HCT116 (cell line): ENCODE measurements at regions not wholly inside any gene's neighbourhood (a gene's known extent, or its start where the extent isn't known, plus 50 kb on each side); places are given as distances from the start of the nearest gene placed in this dataset.

Source experiments
- EZH2 ChIP-seq: fragments of 200-600 bp; sonication (generic); IDR thresholded peaks from 2 replicates; pipeline ENCODE4 v1.6.1; 2017; ENCODE audit warnings: antibody characterized with exemption, mixed run types
- JUND ChIP-seq: IDR thresholded peaks from 2 replicates; pipeline ENCODE4 v1.6.1; 2012
- POLR2A ChIP-seq: IDR thresholded peaks from 2 replicates; pipeline ENCODE4 v1.7.0; 2011; ENCODE audit warnings: borderline replicate concordance; ENCODE audit not compliant: insufficient read depth, insufficient read length; ENCODE audit errors: extremely low read depth
- RAD21 ChIP-seq: IDR thresholded peaks from 2 replicates; pipeline ENCODE4 v1.6.1; 2012; ENCODE audit warnings: low read depth, mild to moderate bottlenecking
- SP1 ChIP-seq: IDR thresholded peaks from 2 replicates; pipeline ENCODE4 v1.6.1; 2012; ENCODE audit warnings: low read depth
- TF ChIP-seq, protein P1 (sequence below), 3 experiments: fragments of 200-600 bp in 1 of 3; sonication (generic) in 1 of 3; IDR thresholded peaks in 2 of 3; conservative IDR thresholded peaks in 1 of 3; 2 replicates each; pipeline ENCODE4 v1.5.1; 2012 to 2017; ENCODE audit warnings: low read depth in 2 of 3, low read length in 2 of 3, antibody characterized with exemption in 1 of 3, borderline replicate concordance in 1 of 3, control low read depth in 1 of 3, mild to moderate bottlenecking in 1 of 3, mixed read lengths in 1 of 3, mixed run types in 1 of 3, moderate library complexity in 1 of 3; ENCODE audit not compliant: insufficient read depth in 1 of 3
- TF ChIP-seq, protein P2 (sequence below): IDR thresholded peaks from 2 replicates; pipeline ENCODE4 v1.6.1; 2012

DNA sequence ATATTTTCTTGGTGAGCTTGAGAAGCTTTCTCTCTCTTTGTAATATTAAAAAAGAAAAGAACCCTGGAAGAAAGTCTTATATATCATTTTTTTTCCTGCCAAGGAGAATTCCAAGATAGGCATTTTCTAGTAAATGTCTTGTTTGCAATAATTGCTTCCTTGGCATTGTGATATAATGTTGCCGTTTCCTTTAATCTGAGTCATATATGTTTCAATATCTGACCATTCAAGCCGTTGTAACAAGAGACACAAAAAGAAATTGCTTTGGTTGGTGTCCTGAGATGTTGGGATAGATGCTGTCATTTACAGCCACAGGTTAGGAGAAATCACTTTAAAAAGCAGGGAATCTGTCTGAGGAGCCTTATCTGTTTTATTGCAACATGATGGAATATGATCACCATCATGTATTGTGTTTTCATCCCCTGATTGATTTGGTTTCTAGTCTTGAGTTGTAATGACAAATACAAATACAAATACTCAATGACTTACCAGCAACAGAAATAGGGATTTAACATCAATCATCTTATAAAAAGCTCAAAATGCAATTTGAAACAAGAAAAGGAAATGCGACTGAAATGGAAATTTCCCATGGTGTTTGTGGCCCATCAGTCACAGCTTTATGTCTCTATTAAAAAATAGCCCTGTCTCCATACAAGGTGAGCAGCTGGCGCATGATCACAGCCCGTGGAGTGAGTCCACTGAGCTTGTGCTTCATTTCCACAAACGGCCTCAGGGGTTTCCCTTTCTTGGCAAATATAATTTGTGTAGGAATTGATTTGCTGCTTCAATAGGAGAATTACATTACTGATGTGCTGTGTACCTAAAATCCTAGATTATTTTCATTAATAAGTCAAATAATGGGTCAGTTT, 250.1 kb upstream of the TRPC7 start:
- TF ChIP-seq JUND (no peak), RAD21 (no peak), EZH2 (no peak), POLR2A (no peak), SP1 (no peak)
- TF ChIP-seq, protein P1, sequence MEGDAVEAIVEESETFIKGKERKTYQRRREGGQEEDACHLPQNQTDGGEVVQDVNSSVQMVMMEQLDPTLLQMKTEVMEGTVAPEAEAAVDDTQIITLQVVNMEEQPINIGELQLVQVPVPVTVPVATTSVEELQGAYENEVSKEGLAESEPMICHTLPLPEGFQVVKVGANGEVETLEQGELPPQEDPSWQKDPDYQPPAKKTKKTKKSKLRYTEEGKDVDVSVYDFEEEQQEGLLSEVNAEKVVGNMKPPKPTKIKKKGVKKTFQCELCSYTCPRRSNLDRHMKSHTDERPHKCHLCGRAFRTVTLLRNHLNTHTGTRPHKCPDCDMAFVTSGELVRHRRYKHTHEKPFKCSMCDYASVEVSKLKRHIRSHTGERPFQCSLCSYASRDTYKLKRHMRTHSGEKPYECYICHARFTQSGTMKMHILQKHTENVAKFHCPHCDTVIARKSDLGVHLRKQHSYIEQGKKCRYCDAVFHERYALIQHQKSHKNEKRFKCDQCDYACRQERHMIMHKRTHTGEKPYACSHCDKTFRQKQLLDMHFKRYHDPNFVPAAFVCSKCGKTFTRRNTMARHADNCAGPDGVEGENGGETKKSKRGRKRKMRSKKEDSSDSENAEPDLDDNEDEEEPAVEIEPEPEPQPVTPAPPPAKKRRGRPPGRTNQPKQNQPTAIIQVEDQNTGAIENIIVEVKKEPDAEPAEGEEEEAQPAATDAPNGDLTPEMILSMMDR (IDR thresholded peaks at IDR 0.05 in 2 of 3, conservative IDR thresholded peaks at IDR 0.05 in 1 of 3; ENCODE audit: borderline replicate concordance in 1 of 3, insufficient read depth in 1 of 3, low read depth in 2 of 3, low read length in 2 of 3): no peak
- TF ChIP-seq, protein P2, sequence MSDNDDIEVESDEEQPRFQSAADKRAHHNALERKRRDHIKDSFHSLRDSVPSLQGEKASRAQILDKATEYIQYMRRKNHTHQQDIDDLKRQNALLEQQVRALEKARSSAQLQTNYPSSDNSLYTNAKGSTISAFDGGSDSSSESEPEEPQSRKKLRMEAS: no peak
